Activated CD4-positive, alpha-beta T cell treated with anti-CD3 and anti-CD28 coated beads, Interleukin-10, Interleukin-2, amounts not matched to agents 100 ng/mL and 50 ng/mL, durations not matched to agents 16 hours and 8 hours (primary cell): ENCODE measurements at regions not wholly inside any gene's neighbourhood (a gene's known extent, or its start where the extent isn't known, plus 50 kb on each side); places are given as distances from the start of the nearest gene placed in this dataset.
"Not testable (repeated sequence)": the region's sequence is repeated elsewhere in the genome, so short reads cannot be mapped to it uniquely, and the experiment has no call there.

ENCODE experiments used
- DNase-seq: peaks from one replicate; pipeline ENCODE4 v3.0.0-alpha.2; 2020

DNA sequence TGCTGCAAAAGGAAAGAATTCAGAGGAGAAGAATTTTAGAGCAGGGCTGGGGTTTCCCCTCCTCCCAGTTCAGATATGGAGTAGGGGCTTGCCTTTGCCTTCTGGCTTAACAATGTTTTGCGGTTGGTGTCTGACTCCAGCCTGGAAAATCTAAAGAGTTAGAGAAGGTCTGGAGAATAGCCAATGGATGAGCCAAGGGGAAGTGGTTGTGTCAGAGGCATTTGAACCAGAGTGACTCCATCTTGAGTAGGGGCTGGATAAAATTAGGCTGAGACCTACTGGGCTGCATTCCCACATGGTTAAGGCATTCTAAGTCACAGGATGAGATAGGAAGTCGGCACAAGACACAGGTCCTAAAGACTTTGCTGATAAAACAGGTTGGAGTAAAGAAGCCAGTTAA lies 133.7 kb downstream of the DIRAS2 start:
- no peak for DNase-seq

DNA sequence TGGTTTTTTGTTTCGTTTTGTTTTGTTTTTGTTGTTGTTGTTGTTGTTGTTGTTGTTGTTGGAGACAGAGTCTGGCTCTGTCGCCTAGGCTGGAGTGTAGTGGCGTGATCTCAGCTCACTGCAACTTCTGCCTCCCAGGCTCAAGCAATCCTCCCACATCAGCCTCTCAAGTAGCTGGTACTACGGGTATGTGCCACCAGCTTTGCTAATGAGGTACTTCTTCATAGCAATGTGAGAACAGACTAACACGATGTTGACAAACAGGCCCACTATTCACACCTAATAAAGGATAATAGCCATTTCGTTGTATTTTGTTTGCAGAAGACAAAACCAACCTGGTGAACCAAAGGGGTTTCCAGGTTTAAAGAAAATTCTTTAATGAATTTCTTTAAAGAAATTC lies 130.9 kb downstream of the DIRAS2 start:
- no peak for DNase-seq

DNA sequence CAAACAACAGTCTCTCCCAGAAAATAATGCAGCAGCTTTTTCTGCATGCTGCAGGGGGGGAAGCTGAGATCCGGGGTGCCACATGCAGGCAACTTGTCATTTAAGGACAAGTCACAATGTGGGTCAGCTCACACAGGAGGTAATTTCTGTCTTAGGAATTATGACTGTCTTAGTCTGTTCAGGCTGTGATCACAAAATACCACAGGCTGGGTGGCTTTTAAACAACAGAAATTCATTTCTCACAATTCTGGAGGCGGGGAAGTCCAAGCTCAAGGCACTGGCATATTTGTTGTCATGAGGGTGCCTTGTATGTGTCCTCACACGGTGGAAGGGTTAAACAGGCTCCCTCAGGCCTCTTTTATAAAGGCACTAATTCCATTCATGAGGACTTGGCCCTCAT lies 127.7 kb downstream of the DIRAS2 start:
- DNase-seq = no peak

DNA sequence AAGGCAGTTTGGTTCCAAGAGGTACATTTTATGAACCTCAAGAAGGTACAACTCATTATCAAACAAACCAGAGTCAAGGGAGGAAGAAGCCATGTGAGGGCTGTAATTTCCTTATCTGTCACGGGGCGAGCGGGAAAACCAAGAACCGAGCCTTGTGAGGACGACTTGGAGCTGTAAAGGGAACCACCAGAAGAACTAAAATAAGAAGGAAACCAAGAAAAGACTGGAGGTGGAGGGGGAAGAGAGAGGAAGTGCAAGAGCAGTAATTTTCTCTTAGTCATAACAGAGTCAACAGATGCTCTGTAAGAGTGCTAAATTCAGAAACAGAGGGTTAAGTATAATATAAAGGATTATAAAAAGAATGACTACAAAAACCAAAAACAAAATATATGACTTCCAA lies 127.1 kb downstream of the DIRAS2 start:
- DNase-seq = no peak

DNA sequence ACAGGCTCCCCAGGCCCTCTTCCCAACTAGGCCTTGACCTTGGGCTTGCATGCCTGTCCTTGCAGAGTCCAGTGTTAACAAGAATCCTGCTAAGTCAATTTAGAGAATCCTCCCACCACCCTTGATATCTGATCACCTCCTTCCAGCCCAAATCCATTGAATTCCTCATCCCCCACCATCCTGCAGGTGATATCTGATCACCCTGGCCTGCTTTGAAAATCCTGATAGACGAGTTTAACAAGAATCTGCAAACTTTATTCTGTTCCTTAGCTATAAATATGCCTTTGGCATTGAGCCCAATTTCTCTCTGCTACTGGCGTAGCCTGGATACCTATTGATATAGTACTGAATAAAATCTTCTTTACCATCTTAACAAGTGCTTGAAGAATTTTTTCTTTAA lies 125.5 kb downstream of the DIRAS2 start:
- no peak for DNase-seq

DNA sequence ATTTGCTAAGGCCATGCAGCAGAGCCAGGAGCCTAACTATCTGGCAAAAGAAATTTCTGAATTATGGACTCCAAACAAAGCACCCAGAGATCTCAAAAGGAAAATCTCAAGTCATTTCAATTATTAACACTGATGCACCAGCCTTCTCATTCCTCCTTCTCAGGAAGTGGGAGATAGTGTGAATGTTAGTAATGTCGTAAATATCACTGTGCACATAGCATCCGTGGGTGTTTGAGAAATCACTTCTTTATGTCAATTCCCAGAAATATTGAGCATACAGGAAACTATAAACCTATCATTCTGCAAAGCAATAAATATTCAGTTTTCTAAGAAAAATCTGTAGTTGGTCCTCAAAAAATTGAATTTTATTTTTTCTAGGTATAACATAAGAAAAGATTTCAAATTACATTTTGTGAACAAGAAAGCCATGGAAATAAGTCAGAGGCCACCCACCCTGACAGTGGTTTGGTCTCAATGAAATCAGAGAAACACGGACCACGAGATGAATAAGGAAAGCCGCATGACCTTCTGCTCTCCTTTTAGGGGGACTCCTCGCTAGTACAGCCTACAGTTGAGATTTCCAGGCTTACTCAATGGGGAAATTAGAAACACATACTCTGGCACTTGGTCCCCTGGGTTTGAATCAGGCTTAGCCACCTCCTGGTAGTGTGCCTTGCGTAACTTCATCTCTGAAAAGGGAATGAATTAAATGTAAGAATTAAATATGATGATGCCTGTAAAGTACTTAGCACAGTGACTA lies 120.6 kb downstream of the DIRAS2 start:
- DNase-seq = no peak

DNA sequence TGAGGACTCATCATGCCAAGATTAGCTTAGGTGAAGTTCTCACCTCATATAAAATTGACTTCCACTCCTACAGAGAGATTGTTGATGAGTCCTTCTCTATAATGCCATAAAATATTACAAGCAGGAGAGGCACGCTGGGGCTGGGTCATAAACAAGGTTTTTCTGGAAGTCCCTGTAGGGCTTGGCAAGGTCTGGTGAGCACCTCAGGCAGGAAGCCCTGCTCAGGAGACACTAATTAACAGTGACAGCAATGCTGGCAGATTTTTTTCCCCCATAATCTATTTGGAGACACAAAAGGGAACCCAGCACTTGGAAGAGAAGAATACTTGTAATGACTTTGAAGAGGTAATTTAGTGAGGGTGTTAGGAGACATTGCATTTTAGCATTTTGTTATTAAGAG lies 118.7 kb downstream of the DIRAS2 start:
- no peak for DNase-seq

DNA sequence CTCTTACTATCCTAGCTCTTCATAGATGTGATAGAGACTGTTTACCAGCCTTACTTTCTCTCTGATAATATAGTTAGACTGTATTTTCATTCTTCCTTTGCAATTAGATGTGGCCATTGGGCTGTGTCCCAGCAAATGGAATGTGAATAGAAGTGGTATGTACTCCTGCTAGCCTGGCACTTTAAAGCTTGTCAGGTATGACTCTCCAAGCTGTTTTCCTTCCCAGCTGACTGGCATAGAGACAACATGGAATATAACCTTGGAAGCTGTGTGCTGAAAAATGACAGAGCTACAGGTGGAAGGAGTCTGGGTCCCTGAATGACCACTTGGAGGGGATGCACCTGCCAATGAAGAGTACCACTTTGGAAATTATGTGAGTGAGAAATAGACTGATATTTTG lies 116.2 kb downstream of the DIRAS2 start:
- DNase-seq = no peak

DNA sequence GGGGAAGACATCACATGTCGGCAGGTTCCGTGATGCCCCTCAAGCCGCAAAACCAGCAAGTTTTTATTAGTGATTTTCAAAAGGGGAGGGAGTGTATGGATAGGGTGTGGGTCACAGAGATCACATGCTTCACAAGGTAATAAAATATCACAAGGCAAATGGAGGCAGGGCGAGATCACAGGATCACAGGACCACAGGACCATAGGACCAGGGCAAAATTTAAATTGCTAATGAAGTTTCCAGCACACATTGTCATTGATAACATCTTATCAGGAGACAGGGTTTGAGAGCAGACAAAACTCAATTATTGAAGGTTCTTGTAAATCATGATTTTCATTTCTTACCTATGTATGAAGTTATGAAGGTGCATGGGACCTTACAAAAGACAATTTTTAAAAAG lies 106.5 kb downstream of the DIRAS2 start:
- not testable (repeated sequence) for DNase-seq

DNA sequence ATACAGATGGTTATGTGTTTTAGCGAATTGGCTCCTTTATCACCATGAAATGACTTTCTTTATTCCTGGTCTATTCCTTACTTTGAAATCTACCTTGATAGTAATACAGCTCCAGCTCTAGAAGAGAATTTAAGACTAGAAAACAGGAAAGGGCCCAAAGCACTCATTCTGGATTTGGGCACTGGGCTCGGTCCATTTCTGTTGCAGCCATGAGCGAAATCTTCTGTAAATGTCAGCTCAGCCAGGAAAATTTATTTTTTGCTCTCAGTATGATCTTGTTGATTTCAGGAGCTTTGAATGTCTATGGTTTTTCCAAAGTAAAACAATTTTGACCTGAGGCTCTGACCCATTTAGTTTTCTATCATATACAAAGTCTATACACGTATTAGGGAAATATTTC lies 104.1 kb downstream of the DIRAS2 start:
- DNase-seq = no peak

DNA sequence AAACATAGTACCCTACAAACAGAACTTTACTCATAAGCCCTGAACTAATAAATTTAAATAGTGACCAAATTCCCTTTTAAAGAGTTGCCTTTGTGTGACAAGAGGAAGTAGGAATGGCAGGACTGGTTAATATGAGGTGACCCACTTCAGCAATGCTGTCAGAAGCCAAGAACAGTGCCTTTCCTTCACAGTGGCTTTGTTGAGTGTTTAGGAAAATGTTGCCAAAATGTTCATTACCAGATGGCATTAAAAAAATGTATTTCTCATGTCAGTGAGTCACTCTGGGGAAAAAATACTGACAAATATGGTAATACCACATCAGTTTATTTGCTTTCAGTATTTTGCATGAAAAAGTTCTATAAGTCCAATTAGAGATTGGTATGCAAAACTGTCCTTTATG lies 103.3 kb downstream of the DIRAS2 start:
- DNase-seq = no peak

DNA sequence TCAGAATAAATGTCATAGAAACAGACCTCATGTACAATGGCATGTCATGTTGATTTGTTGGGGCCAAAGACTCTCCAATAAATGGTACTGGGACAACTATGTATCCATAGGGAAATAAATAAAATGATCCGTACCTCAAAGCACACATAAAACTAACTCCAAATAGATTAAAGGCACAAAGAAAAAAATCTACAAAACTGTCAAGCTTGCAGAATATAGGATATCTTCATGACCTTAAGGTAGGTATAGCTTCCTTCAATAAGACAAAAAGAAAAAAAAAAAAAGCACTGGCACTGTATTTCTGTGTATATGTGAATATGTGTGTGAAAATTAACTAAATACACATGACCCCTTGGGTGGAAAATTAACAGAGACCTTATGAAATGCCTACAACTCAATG lies 101.9 kb downstream of the DIRAS2 start:
- DNase-seq = no peak

DNA sequence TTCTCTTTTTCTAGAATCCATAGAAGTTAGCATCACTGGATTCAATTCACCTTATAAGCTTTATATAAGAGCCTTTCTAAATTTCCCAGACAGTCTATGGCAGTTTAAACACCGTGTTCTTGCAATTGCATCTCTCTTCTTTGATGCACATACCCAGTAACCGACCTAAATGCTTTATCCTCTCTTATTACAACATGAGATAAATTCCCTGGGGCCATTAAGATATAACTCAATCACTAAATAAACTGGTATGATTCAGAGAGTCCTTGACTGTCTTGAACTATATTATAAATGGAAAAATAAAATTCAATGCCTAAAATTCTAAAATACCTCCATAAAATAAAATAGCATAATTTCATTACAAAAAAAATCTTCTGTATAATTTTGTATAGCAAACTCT lies 98.1 kb downstream of the DIRAS2 start:
- DNase-seq = no peak

DNA sequence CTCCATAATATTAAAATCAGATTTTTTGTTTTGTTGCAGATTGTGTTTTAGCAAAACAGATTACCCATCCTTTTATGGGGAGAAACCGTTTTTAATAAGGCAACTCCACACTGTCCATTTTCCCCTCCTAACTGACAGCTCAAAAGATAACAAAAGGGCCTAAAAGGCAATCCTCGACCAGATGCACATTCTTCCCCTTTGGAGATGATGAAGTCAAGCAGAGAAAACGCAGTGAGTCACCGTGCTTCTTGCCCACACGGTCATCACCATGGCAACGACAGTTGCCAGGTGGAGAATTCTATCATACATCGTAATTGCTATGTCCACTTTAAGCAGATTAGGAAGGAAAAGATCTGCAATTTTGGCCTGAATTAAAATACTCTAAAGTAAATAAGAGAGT lies 96.4 kb downstream of the DIRAS2 start:
- no peak for DNase-seq

DNA sequence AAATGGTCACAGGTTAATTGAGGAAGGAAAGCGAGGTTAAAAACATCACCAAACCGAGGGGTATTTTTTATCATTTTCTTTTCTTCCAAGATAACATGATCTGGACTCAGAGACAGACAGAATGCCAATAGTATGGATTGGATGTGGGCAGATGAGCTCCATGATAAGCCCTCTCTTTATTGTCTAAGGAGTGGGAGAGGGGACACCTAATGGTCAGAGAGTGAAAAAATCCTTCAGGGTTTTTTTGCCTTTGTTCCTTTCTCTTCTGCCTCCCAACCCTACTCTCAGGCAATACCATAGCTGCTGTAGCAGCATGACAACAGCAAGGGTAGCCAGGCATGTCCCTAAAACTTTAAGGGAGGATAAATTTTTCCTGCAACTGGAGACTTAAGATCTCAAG lies 94.7 kb downstream of the DIRAS2 start:
- DNase-seq = no peak

DNA sequence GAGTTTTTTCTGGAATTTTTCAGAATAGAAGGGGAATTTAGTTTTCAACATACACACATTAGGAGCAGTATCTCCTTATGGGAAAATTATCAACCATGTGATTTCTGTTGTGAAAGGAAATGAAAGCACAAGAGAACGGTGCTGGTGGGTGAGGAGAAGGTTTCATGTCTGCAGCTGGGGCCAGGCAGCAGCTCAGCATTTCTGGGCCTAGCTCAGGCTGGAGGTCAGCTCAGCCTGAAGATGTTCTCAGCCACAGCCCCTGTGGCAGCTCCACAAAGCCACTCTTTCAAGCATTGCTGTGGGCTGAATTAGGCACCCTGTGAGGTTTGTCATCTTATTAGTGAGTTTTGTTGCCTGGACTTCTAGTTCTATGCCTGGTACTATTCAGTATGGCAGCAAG lies 90.3 kb downstream of the DIRAS2 start:
- no peak for DNase-seq

DNA sequence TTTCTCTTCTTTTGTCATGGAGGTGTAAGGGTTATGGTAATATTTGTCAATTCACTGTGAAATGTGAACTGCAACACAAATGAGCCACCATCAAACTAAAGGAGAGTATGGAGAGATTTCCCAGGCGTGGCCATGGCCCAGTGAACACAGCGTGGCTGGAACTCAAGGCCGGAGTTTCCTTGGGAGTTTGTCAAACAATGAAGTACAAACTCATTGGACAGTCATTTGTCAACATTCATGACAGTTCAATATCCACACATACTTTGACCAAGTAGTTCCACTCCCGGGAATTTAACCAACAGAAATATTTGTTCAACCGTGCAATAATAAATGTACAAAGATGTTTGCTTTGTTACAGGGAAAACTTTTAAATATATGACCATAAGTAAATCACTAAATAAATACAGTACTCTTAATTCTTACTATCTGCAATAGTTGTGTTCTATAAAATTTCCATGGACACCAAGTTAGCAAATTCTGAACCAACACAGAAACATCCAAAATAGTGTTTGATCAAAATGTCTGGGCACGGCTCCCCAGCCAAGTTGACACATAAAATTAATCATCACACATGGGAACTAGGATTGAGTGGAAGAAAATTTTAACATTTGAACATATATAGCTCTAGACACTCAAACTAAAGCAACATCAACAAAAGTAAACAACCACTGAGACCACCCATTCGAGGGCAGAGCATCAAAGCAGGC lies 87.1 kb downstream of the DIRAS2 start:
- no peak for DNase-seq

DNA sequence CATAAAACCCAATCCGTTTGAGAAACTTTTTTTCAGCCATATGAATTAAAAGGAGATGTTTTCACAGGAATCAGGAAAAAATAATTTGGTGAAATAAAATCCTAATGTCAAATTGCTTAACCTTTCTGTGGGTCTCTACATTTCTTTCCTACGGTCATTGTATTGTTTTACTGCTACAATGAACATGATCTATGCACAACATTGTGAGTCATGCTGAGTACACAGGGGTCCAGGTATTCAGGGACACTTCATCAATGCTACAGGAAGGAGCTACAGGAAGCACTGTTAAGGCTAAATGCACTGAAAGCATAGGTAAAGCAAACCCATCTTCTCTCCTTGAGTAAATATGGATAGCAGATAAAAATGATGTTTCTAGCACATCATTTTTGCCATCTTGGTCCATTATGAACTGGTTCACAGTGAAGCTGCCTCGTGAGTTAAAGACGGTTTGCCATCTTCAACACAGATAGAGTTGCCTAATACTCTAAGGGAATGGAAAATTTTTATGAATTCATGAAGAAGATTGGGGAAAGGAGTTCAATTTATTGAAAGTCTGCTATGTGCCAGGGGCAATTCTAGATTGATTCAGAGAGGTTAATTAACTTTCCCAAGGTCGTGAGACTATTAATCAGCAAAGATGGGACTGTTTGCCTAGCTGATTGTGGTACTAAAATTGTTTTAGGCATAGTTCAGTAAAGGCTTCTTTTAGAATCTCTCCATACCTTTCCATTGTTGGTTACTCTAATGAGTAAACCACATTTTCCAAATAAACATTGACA lies 85.5 kb downstream of the DIRAS2 start:
- DNase-seq = no peak

DNA sequence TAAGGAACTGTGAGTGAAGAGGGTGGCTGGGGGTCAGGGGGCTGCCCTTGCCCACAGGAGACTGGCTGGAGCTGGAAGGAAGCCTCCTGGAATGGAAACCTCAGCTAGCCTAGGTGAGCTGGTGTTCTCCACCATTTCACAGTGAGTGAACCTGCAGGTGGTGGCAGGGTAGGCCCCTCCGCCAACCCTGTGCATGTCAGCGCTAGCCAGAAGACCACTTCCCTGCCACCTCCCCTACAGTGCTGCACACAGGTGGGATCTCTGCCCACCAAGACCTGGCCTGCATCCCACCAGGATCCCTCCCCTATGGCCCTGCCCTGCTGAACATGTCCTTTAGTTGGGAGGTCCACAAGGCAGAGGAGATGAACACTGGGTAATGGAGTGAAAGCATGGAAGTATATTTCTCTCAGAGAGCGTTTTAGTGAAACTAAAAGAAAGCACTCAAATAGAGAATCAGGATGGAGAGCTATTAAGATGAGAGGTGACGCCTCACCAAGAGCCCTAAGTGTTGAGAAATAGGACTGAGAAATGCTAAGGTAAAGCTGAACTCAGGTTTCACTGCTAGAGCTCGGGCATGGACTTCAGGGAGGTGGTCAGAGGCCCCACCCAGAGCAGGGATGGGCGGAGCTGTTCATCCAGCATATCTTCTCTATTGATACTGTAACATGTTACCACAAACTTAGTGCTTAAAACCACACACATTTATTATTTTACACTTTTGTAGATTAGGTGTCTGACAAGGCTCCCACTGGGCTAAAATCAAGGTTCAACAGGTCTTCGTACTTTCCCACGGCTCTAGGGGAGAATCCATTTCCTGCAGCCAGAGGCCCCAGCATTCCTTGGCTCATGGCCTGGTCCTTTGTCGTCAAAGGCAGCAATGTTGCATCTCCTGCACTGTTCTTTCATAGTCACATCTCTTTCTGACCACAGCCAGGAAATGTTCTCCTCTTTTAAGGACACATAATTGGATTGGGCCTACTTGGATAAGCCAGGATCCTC lies 83.2 kb downstream of the DIRAS2 start:
- no peak for DNase-seq
